22Rv1 (cell line): ENCODE measurements at regions not wholly inside any gene's neighbourhood (a gene's known extent, or its start where the extent isn't known, plus 50 kb on each side); places are given as distances from the start of the nearest gene placed in this dataset.
"Not testable (repeated sequence)": the region's sequence is repeated elsewhere in the genome, so short reads cannot be mapped to it uniquely, and the experiment has no call there.

Source experiments
- H3K27ac ChIP-seq: fragments of 450-650 bp; 2 replicates; pipeline ENCODE4 v1.5.1; 2017
- CTCF ChIP-seq: fragments of 450-650 bp; IDR thresholded peaks from 2 replicates; pipeline ENCODE4 v1.5.1; 2017; ENCODE audit warnings: mild to moderate bottlenecking
- ZFX ChIP-seq: fragments of 450-650 bp; IDR thresholded peaks from 2 replicates; pipeline ENCODE4 v1.6.1; 2017; ENCODE audit warnings: antibody characterized with exemption, borderline replicate concordance

- H3K27ac ChIP-seq, result no peak overlapping the region
- no peak for TF ChIP-seq CTCF
- no peak for TF ChIP-seq ZFX
Measured at GRCh38 chr9:38518826-38519225, 94.6 kb upstream of the IGFBPL1 start.

GRCh38 chr9:38516273-38516672 is 92.0 kb upstream of the IGFBPL1 start:
- not testable (repeated sequence) for H3K27ac ChIP-seq

GRCh38 chr9:38515055-38515454 is 90.8 kb upstream of the IGFBPL1 start:
- H3K27ac ChIP-seq, result not testable (repeated sequence)

- H3K27ac ChIP-seq, result not testable (repeated sequence)
Measured at GRCh38 chr9:38510340-38510739, 86.1 kb upstream of the IGFBPL1 start.

- H3K27ac ChIP-seq, result no peak overlapping the region
- TF ChIP-seq ZFX (no peak), CTCF (no peak)
Measured at GRCh38 chr9:38507587-38507986, 83.3 kb upstream of the IGFBPL1 start.

- not testable (repeated sequence) for H3K27ac ChIP-seq
Measured at GRCh38 chr9:38500171-38500570, 75.9 kb upstream of the IGFBPL1 start.

- not testable (repeated sequence) for H3K27ac ChIP-seq
Measured at GRCh38 chr9:38498551-38498950, 74.3 kb upstream of the IGFBPL1 start.

- TF ChIP-seq ZFX (no peak), CTCF (no peak)
- H3K27ac ChIP-seq, result no peak overlapping the region
Measured at GRCh38 chr9:38489057-38489456, 64.8 kb upstream of the IGFBPL1 start.

- TF ChIP-seq CTCF (no peak), ZFX (no peak)
Measured at GRCh38 chr9:38488156-38488698, 64.0 kb upstream of the IGFBPL1 start.

GRCh38 chr9:38487418-38488155 is 63.3 kb upstream of the IGFBPL1 start:
- not testable (repeated sequence) for H3K27ac ChIP-seq

More at GRCh38 chr9:38488156-38488698, 64.0 kb upstream of the IGFBPL1 start:
- H3K27ac ChIP-seq, result no peak overlapping the region

GRCh38 chr9:38486837-38487236 is 62.6 kb upstream of the IGFBPL1 start:
- no peak overlapping the region for H3K27ac ChIP-seq
- TF ChIP-seq CTCF, result no peak
- no peak for TF ChIP-seq ZFX
